ENCODE measurements at regions not wholly inside any gene's neighbourhood (a gene's known extent, or its start where the extent isn't known, plus 50 kb on each side); places are given as distances from the start of the nearest gene placed in this dataset.

DNA sequence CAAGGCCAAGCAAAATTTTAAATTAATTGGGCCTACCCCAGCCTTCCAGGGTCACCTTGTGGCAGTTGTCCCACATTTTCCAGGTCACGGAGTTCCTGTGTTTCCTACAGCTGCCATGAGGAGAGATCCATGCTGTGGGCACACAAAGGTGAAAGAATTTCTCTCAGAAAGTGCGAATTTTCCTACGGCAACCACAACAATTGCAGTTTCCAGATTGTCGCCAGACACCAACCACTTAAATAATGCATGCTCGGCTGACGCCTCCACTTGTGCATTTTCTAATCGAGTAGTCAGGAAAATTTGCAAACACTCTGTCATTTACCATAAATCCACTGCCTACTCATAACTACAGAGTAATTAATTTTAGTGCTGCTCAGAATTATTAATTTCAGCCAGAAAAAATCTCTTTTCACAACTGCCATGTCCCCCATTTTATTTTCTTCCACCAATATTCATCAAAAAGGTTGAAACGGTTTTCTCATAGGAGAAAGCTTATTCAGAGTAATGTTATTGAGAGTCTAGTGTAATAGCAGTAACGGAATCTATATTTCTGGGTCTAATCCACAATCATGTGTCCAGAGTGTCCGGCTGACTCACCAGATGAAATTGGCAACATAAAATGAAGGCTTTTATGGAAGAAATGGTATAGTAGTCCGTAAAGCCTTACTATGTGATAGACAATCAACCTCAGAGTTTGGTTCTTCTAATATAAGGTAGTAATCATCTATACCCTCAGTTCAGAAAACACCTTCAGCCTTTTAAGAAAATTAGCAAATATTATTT lies 389.8 kb downstream of the NR2F1-AS1 start:
- H3K4me3 ChIP-seq (replicated peaks; ENCODE audit: insufficient read depth, low read length): no peak overlapping the region
- no peaks in the 10 kb centered on the region for H3K27me3 ChIP-seq (ENCODE audit: insufficient read depth, poor library complexity, severe bottlenecking)
- DNase-seq (ENCODE audit: low read depth in 1 of 2, low spot score in 1 of 2): no peak
- TF ChIP-seq SPI1 (IDR thresholded peaks at IDR 0.05; ENCODE audit: borderline replicate concordance, low read depth): no peak
- TF ChIP-seq, protein P1, sequence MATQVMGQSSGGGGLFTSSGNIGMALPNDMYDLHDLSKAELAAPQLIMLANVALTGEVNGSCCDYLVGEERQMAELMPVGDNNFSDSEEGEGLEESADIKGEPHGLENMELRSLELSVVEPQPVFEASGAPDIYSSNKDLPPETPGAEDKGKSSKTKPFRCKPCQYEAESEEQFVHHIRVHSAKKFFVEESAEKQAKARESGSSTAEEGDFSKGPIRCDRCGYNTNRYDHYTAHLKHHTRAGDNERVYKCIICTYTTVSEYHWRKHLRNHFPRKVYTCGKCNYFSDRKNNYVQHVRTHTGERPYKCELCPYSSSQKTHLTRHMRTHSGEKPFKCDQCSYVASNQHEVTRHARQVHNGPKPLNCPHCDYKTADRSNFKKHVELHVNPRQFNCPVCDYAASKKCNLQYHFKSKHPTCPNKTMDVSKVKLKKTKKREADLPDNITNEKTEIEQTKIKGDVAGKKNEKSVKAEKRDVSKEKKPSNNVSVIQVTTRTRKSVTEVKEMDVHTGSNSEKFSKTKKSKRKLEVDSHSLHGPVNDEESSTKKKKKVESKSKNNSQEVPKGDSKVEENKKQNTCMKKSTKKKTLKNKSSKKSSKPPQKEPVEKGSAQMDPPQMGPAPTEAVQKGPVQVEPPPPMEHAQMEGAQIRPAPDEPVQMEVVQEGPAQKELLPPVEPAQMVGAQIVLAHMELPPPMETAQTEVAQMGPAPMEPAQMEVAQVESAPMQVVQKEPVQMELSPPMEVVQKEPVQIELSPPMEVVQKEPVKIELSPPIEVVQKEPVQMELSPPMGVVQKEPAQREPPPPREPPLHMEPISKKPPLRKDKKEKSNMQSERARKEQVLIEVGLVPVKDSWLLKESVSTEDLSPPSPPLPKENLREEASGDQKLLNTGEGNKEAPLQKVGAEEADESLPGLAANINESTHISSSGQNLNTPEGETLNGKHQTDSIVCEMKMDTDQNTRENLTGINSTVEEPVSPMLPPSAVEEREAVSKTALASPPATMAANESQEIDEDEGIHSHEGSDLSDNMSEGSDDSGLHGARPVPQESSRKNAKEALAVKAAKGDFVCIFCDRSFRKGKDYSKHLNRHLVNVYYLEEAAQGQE (IDR thresholded peaks at IDR 0.05; ENCODE audit: insufficient replicate concordance, low read depth): no peak
- no peak for TF ChIP-seq GABPA (IDR thresholded peaks at IDR 0.05; ENCODE audit: low read depth)
- no peak for TF ChIP-seq CTCF (IDR thresholded peaks at IDR 0.05; ENCODE audit: insufficient read depth, low read length)
- no peak for TF ChIP-seq POLR2AphosphoS5 (IDR thresholded peaks at IDR 0.05; ENCODE audit: low read depth)
- H3K27ac ChIP-seq (replicated peaks): no peak overlapping the region

GRCh38 chr5:93189707-93190120 lies 391.3 kb downstream of the NR2F1-AS1 start:
- Histone ChIP-seq H3K4me3 (replicated peaks; ENCODE audit: insufficient read depth, low read length) (no peak overlapping the region), H3K27me3 (ENCODE audit: insufficient read depth, poor library complexity, severe bottlenecking) (no peaks in the 10 kb centered on the region), H3K27ac (replicated peaks) (no peak overlapping the region)
- no peak for DNase-seq (ENCODE audit: low read depth in 1 of 2, low spot score in 1 of 2)
- TF ChIP-seq CTCF (IDR thresholded peaks at IDR 0.05; ENCODE audit: insufficient read depth, low read length): no peak
- no peak for TF ChIP-seq SPI1 (IDR thresholded peaks at IDR 0.05; ENCODE audit: borderline replicate concordance, low read depth)
- no peak for TF ChIP-seq POLR2AphosphoS5 (IDR thresholded peaks at IDR 0.05; ENCODE audit: low read depth)

- no peak overlapping the region for H3K27ac ChIP-seq (replicated peaks)
- H3K27me3 ChIP-seq (ENCODE audit: insufficient read depth, poor library complexity, severe bottlenecking): no peaks in the 10 kb centered on the region
- no peak for TF ChIP-seq CTCF (IDR thresholded peaks at IDR 0.05; ENCODE audit: insufficient read depth, low read length)
- no peak for TF ChIP-seq SPI1 (IDR thresholded peaks at IDR 0.05; ENCODE audit: borderline replicate concordance, low read depth)
- no peak for TF ChIP-seq POLR2AphosphoS5 (IDR thresholded peaks at IDR 0.05; ENCODE audit: low read depth)
- TF ChIP-seq, protein P1 (IDR thresholded peaks at IDR 0.05; ENCODE audit: insufficient replicate concordance, low read depth): no peak
- TF ChIP-seq GABPA (IDR thresholded peaks at IDR 0.05; ENCODE audit: low read depth): no peak
- DNase-seq (ENCODE audit: low read depth in 1 of 2, low spot score in 1 of 2): no peak
- H3K4me3 ChIP-seq (replicated peaks; ENCODE audit: insufficient read depth, low read length): no peak overlapping the region
Measured at GRCh38 chr5:93188876-93189485, 392.0 kb downstream of the NR2F1-AS1 start.

Data from HL-60 (cell line).